Suprapubic skin (tissue), 4 donors: ENCODE measurements at regions not wholly inside any gene's neighbourhood (a gene's known extent, or its start where the extent isn't known, plus 50 kb on each side); places are given as distances from the start of the nearest gene placed in this dataset.

ENCODE experiments used
- DNase-seq, 2 donors: peaks; one replicate each; pipeline ENCODE4 v3.0.0-alpha.2; 2019; ENCODE audit warnings: low spot score in 2 of 2
- H3K27ac ChIP-seq: fragments of 200-600 bp; sonication (generic); one replicate; pipeline ENCODE4 v1.5.1; 2019
- H3K27me3 ChIP-seq: fragments of 200-600 bp; sonication (generic); one replicate; pipeline ENCODE4 v1.5.1; 2019
- H3K36me3 ChIP-seq: fragments of 200-600 bp; sonication (generic); one replicate; pipeline ENCODE4 v1.5.1; 2019
- H3K4me1 ChIP-seq: fragments of 200-600 bp; sonication (generic); one replicate; pipeline ENCODE4 v1.5.1; 2019
- H3K4me3 ChIP-seq: fragments of 200-600 bp; sonication (generic); one replicate; pipeline ENCODE4 v1.5.1; 2019; ENCODE audit warnings: mild to moderate bottlenecking
- H3K9me3 ChIP-seq: fragments of 200-600 bp; sonication (generic); one replicate; pipeline ENCODE4 v1.5.1; 2019
- CTCF ChIP-seq, 2 donors: fragments of 200-600 bp in 1 of 2; fragments of 450-650 bp in 1 of 2; sonication (generic) in 1 of 2; IDR thresholded peaks; one replicate each; pipeline ENCODE4 v1.5.1; 2016 to 2019; ENCODE audit warnings: antibody characterized with exemption in 2 of 2, mild to moderate bottlenecking in 1 of 2, moderate library complexity in 1 of 2
- EP300 ChIP-seq: sonication (generic); formaldehyde crosslinking; IDR thresholded peaks from one replicate; pipeline ENCODE4 v1.6.1; 2017; ENCODE audit warnings: antibody characterized with exemption
- POLR2A ChIP-seq, 2 donors: fragments of 450-650 bp; IDR thresholded peaks; one replicate each; pipeline ENCODE4 v1.6.1; 2017; ENCODE audit warnings: antibody characterized with exemption in 2 of 2, mild to moderate bottlenecking in 2 of 2, moderate library complexity in 2 of 2
- POLR2AphosphoS5 ChIP-seq, 3 donors: sonication (generic); formaldehyde crosslinking; IDR thresholded peaks; one replicate each; pipeline ENCODE4 v1.6.1; 2017; ENCODE audit warnings: antibody characterized with exemption in 3 of 3
- WGBS: methylation state at CpG from one replicate; pipeline ENCODE4 v1.1.5; 2018; 5-methylcytosine and 5-hydroxymethylcytosine counted together

DNA sequence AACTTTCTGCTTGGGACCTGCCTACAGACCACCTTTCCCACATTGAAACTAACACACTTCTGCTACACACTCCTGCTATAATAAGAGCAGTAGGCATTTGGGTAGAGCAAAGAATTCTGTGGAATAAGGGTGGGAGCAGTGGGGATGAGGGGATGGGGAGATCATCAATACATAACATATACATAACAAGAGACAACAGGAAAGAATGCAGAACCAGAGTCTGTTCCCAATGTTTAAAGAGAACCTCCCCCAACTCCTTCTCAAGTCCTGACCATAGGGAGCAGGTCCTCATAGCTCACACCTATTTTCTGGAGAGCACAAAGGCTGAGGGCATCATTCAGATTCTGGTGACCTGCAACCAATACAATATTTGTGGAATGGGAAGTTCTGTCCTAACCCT lies 121.6 kb upstream of the BARHL2 start:
- TF ChIP-seq POLR2A (IDR thresholded peaks at IDR 0.05): no peak
- TF ChIP-seq CTCF (IDR thresholded peaks at IDR 0.05): no peak
- TF ChIP-seq POLR2AphosphoS5 (IDR thresholded peaks at IDR 0.05): no peak
- Histone ChIP-seq H3K4me1 (peaks cover 24% of the 10 kb centered on the region), H3K9me3 (no peaks in the 10 kb centered on the region), H3K27me3 (peaks cover 87% of the 10 kb centered on the region), H3K4me3 (no peak overlapping the region), H3K36me3 (no peaks in the 10 kb centered on the region), H3K27ac (no peak overlapping the region)
- no peak for DNase-seq

DNA sequence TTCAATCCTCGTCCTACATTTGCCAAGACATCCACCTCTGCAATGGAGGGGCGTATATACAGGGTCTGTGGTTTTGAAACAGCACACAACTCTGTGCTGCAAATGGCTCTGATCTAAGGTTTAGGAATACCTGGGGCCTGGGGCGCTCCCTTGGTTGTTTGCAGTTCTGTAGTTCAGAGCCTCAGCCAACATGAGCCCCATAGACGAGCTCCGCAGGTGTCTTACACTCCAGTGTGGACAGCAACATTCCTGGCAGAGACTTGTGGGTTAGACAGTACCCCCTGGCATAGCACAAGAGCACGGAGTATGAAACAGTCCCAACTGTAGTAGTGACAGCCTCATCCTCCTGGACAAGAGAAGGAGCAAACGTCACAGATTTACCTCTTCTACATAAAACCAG lies 120.3 kb upstream of the BARHL2 start:
- no peak overlapping the region for H3K27ac ChIP-seq
- WGBS: 49% methylated on average over 7 of the region's 7 CpGs
- no peak for DNase-seq
- H3K36me3 ChIP-seq: no peaks in the 10 kb centered on the region
- TF ChIP-seq CTCF (IDR thresholded peaks at IDR 0.05) (no peak), POLR2A (IDR thresholded peaks at IDR 0.05) (no peak), EP300 (no peak), POLR2AphosphoS5 (IDR thresholded peaks at IDR 0.05) (no peak)
- peaks cover 24% of the 10 kb centered on the region for H3K4me1 ChIP-seq
- H3K4me3 ChIP-seq: no peak overlapping the region
- H3K9me3 ChIP-seq: no peaks in the 10 kb centered on the region
- H3K27me3 ChIP-seq: peaks cover 100% of the 10 kb centered on the region

GRCh38 chr1:90836345-90836679 lies 119.2 kb upstream of the BARHL2 start:
- 13% methylated on average over 8 of the region's 8 CpGs for WGBS
- peaks cover 24% of the 10 kb centered on the region for H3K4me1 ChIP-seq
- peak overlapping the region; percentile 36 for H3K4me3 ChIP-seq
- TF ChIP-seq EP300 (no peak), CTCF (IDR thresholded peaks at IDR 0.05) (no peak), POLR2AphosphoS5 (IDR thresholded peaks at IDR 0.05) (no peak), POLR2A (IDR thresholded peaks at IDR 0.05) (no peak)
- H3K9me3 ChIP-seq: no peaks in the 10 kb centered on the region
- no peaks in the 10 kb centered on the region for H3K36me3 ChIP-seq
- H3K27me3 ChIP-seq: peaks cover 97% of the 10 kb centered on the region
- no peak for DNase-seq
- no peak overlapping the region for H3K27ac ChIP-seq

DNA sequence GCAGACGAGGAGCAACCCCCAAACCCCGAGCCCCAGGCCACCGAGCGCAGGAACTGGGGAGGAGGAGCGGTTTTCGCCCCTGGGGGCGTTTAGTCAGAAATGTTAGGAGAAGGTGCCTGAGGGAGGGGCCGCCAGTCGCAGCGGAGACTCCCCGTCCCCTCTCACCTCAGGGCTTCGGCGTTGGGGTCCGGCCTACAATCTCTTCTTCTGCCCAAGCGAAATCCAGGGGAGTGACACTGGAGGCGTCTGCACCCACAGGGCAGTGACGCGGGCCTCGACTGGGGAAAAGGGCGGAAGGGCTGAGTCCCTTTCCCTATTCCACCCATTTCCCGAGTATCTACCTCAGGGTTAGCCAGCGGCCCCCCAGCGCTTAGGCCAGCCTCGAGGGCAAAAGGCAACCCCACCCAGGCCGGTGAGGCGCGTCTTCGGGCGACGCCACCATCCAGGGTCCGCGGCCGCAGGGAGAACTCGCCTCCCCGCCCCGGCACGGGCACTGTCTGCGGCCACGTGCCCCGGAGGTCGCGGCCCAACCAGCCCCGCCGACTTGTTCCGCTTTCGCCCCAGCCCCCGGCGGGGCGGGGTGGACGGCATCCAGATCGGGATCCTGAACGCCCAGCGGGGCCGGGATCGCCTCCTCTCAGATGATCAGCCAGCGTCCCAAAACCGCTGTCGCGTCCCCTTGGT lies 118.7 kb upstream of the BARHL2 start:
- Histone ChIP-seq H3K9me3 (no peaks in the 10 kb centered on the region), H3K27ac (no peak overlapping the region), H3K36me3 (no peaks in the 10 kb centered on the region), H3K4me3 (peak overlapping the region; percentile 36), H3K27me3 (peaks cover 97% of the 10 kb centered on the region), H3K4me1 (peaks cover 24% of the 10 kb centered on the region)
- DNase-seq: peak in 1 of 2 donors; percentile 61
- WGBS: 15% methylated on average over 19 of the region's 59 CpGs
- TF ChIP-seq POLR2AphosphoS5 (IDR thresholded peaks at IDR 0.05) (no peak), CTCF (IDR thresholded peaks at IDR 0.05) (no peak), POLR2A (IDR thresholded peaks at IDR 0.05) (no peak), EP300 (no peak)

DNA sequence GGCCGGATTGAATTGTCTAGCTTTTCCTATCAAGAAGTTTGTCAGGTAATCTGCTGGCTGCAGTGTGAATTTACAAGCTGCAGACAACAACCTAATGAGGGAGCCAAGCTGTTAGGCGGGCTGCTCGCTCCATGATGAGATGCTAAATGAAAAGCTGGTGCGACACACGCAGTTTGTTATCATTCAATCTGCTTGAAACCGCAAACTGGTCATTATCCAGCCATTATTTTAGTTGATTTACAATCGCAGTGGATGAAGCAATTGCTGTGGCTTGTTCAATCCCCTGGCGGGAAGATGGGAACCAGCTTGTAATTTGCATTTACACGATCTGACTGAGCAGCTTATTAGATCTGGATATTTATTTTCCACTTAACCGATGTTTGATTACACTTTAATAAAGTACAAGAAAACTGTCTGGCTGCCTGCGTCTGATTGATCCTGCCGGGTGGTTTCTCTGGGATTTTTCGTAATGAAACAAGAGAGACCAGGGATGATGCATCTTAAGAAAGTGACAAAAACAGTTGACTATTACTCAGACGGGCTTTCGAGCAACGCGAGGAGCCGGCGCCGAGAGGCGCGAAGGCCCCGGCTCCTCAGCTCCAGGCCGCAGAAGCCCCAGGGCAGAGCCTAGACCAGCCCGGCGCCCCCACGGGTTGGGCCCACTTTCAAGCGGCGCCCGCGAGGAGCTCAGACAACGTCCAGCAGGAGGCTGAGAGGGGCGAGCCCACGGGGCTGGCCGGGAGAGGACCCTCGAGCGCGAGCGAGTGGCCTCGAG lies 118.0 kb upstream of the BARHL2 start:
- WGBS: 15% methylated on average over 27 of the region's 40 CpGs
- TF ChIP-seq POLR2AphosphoS5 (IDR thresholded peaks at IDR 0.05) (no peak), EP300 (no peak), CTCF (IDR thresholded peaks at IDR 0.05) (no peak), POLR2A (IDR thresholded peaks at IDR 0.05) (no peak)
- H3K9me3 ChIP-seq: no peaks in the 10 kb centered on the region
- no peak overlapping the region for H3K27ac ChIP-seq
- DNase-seq: no peak
- peaks cover 94% of the 10 kb centered on the region for H3K27me3 ChIP-seq
- peaks cover 24% of the 10 kb centered on the region for H3K4me1 ChIP-seq
- no peaks in the 10 kb centered on the region for H3K36me3 ChIP-seq
- H3K4me3 ChIP-seq: peak overlapping the region; percentile 36
